SJCRH30 (cell line): ENCODE measurements at regions not wholly inside any gene's neighbourhood (a gene's known extent, or its start where the extent isn't known, plus 50 kb on each side); places are given as distances from the start of the nearest gene placed in this dataset.

ENCODE experiments used
- DNase-seq, 2 experiments: peaks; one replicate each; pipeline ENCODE4 v3.0.0-alpha.2; 2015 to 2020
- H3K27ac ChIP-seq: fragments of 250-450 bp; sonication (Bioruptor Pico); 2 replicates; pipeline ENCODE4 v1.5.1; 2020; ENCODE audit warnings: mild to moderate bottlenecking, moderate library complexity
- H3K27me3 ChIP-seq: fragments of 250-450 bp; sonication (Bioruptor Pico); 2 replicates; pipeline ENCODE4 v1.5.1; 2020; ENCODE audit warnings: mild to moderate bottlenecking, moderate library complexity
- H3K36me3 ChIP-seq: fragments of 250-450 bp; sonication (Bioruptor Pico); 2 replicates; pipeline ENCODE4 v1.5.1; 2020; ENCODE audit warnings: mild to moderate bottlenecking, moderate library complexity
- H3K4me1 ChIP-seq: fragments of 250-450 bp; sonication (Bioruptor Pico); 2 replicates; pipeline ENCODE4 v1.5.1; 2020; ENCODE audit warnings: mild to moderate bottlenecking, moderate library complexity
- H3K4me3 ChIP-seq: fragments of 250-450 bp; sonication (Bioruptor Pico); 2 replicates; pipeline ENCODE4 v1.5.1; 2020; ENCODE audit warnings: mild to moderate bottlenecking, moderate library complexity
- H3K9me3 ChIP-seq: fragments of 250-450 bp; sonication (Bioruptor Pico); replicated peaks from 2 replicates; pipeline ENCODE4 v1.5.1; 2020; ENCODE audit warnings: mild to moderate bottlenecking, moderate library complexity

DNA sequence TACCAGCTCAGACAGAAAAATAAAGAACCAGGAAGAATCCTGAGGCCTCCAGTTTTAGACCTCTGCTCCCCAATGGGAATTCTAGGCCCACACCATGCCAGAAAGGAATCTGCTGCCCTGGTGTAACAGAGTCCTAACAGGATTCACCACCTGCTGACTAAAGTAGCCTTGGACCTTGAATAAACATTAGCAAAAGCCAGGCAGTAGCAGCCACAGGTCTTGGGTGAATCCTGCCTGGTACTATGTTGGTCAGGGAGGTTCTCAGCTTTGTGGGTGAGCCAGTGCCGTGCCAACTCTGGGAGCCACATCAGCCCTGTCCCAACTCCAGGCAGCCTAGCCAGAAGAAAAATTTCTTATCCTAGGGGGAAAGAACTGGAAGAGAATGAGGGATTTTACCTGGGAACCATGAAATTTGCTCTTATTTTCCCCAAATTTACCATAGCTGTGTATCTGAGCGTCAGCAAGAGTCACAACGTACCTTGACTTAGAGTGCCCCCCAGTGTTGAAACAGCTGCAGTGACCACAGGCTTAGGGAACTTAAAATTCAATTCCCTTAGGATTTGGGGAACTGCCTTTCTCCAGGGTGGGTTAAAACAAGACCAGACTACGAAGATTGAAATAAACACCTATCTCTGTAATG, 1895.6 kb upstream of the PRR20A start:
- Histone ChIP-seq H3K4me1 (no peaks in the 10 kb centered on the region), H3K27me3 (0 out of 2 replicates have a peak, but pooled peaks cover 3% of the 10 kb centered on the region), H3K9me3 (no peaks in the 10 kb centered on the region), H3K36me3 (no peaks in the 10 kb centered on the region), H3K4me3 (no peak overlapping the region), H3K27ac (no peak overlapping the region)
- DNase-seq, result peak; percentile 63 to 75

DNA sequence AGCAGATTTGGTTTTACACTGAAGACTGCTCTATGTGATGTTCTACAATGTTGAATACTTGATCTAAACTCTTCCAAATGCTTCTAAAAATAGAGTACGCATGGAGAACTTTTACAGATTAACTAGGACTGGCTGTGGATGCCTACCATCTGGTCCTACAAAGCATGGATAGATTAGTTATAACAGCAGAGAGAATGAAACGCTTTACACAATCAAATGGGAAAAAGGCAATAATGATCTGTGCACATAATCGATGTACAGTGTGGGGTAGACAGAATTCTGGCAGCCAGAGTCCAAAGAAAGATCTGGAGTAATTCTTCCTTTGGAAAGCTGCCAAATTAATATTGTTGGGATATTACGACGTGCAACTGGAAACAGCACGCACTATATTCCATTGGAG, 1885.5 kb upstream of the PRR20A start:
- Histone ChIP-seq H3K27me3 (no peaks in the 10 kb centered on the region), H3K36me3 (no peaks in the 10 kb centered on the region), H3K9me3 (no peaks in the 10 kb centered on the region), H3K4me3 (no peak overlapping the region), H3K27ac (no peak overlapping the region), H3K4me1 (no peaks in the 10 kb centered on the region)
- no peak for DNase-seq

DNA sequence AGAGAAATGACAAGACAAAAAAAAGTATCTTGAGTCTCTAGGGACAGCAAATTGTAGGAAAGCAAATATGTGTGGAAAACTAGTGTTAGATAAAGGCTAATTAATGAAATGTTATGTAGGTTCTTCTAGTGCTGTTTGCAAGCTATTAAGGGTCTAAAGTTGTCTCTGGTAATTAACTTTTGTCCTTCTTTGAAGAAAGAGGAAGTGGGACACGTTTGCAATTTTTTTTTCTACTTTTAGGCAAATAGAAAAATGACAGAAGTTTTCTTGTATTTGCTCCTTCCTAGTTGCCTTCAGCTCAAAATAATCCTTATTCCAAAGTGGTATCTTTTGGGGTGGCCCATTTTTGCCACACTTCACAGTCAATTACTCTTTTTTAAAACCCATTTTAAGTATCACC, 1877.7 kb upstream of the PRR20A start:
- no peak overlapping the region for H3K4me3 ChIP-seq
- no peak for DNase-seq
- no peaks in the 10 kb centered on the region for H3K36me3 ChIP-seq
- no peak overlapping the region for H3K27ac ChIP-seq
- no peaks in the 10 kb centered on the region for H3K27me3 ChIP-seq
- H3K9me3 ChIP-seq, result no peaks in the 10 kb centered on the region
- H3K4me1 ChIP-seq, result no peaks in the 10 kb centered on the region

DNA sequence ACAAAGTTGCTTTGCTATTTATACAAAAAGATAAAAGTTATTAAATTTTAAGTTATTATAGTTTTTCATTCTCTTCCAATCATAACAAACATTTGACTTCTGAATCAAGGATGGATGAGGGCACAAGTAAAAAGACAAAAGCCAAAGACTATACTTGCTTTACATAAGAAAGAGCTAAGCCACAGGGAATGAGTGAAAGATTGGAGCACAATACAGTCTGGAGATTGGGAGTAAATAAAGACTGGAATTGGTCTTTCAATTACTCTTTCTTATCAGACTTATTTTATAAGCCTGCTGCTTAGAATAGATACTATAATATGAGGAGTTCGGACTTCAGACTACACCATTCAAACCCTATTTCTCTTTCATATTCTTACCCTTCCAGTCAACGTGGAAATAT, 1874.1 kb upstream of the PRR20A start:
- H3K4me1 ChIP-seq, result no peaks in the 10 kb centered on the region
- H3K27me3 ChIP-seq, result no peaks in the 10 kb centered on the region; the same call in 1 of the 2 replicates
- no peaks in the 10 kb centered on the region for H3K36me3 ChIP-seq
- H3K27ac ChIP-seq, result no peak overlapping the region
- no peaks in the 10 kb centered on the region for H3K9me3 ChIP-seq
- H3K4me3 ChIP-seq, result no peak overlapping the region
- no peak for DNase-seq

DNA sequence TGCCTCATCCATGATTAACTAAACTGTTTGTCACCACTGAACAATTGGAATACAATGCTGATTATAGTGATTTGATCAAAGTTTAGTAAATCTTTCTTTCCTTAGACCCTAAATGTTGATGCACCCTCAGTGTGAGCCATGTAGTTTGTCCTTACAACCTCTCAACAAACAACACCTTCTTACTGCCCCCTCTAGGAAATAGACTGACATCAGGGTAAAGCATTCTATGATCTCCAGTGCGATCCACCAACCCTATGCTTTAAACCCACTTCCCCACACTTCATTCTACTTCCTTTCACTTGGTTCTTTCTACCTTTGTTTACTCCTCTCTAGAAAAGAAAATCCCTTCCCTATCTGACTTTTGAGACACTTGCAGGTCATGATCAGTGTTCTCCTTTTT, 1842.5 kb upstream of the PRR20A start:
- Histone ChIP-seq H3K36me3 (no peaks in the 10 kb centered on the region), H3K4me1 (no peaks in the 10 kb centered on the region), H3K27me3 (no peaks in the 10 kb centered on the region), H3K27ac (no peak overlapping the region), H3K9me3 (no peaks in the 10 kb centered on the region), H3K4me3 (no peak overlapping the region)
- DNase-seq, result no peak

DNA sequence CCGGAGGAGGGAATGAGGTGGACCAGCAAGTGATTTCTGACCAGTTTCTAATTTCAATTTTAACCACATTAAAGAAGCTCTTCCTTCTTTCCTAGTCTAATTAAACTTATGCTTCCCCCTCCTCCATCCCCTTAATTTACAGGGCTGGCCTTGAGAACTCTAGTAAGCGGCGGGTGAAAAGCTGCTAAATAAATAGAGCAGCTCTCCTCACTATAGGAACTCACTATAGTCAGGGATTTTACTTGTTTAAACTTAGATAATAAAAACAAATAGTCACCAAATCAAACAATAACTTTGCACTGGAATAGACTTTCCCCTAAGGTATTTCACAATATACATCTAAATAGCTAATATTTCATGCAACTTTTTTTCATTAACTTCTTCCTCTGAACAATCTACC, 1838.2 kb upstream of the PRR20A start:
- Histone ChIP-seq H3K4me3 (no peak overlapping the region), H3K4me1 (no peaks in the 10 kb centered on the region), H3K27ac (no peak overlapping the region), H3K9me3 (no peaks in the 10 kb centered on the region), H3K36me3 (no peaks in the 10 kb centered on the region), H3K27me3 (no peaks in the 10 kb centered on the region)
- DNase-seq, result no peak

DNA sequence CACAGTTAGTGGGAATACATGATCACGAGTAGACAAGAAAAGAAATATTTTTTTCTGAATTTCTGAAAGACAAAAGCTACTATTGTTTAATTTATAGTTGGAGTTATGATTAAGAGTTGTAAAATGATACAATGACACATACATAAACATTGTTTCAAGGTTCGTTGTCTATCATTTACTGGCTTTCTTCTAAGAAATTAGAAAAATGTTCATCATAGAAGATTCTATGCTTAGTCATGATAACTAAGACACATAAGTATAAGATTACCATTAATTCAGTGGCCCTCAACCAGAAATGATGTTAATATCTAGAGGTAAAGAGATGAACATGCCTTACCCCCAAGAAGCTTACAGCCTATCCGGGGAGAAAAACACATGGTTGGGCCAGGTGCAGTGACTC, 1832.8 kb upstream of the PRR20A start:
- Histone ChIP-seq H3K27ac (no peak overlapping the region), H3K9me3 (no peaks in the 10 kb centered on the region), H3K36me3 (no peaks in the 10 kb centered on the region), H3K4me3 (no peak overlapping the region), H3K4me1 (no peaks in the 10 kb centered on the region; the same call in 1 of the 2 replicates), H3K27me3 (no peaks in the 10 kb centered on the region)
- peak in 1 of 2 experiments; percentile 22 for DNase-seq

DNA sequence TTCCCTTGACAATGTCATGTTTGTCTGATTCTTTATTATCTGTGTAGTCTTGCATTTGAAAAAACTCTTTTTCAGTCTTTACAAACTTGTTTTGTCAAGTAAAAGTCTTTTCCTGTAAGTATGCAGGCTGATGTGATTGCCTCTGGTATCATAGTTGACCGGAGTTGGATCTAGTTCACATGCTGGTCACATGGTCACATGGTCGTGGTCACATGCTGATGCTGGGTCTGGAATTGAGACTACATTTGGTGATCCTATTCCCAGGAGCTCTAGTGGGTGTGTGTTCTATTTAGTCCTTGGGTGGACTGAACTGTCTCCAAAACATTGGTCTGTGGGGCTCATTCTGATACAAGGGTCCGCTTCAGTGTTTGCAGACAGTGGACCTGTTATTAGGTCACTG, 1798.8 kb upstream of the PRR20A start:
- Histone ChIP-seq H3K9me3 (no peaks in the 10 kb centered on the region), H3K4me1 (no peaks in the 10 kb centered on the region), H3K27me3 (no peaks in the 10 kb centered on the region), H3K36me3 (no peaks in the 10 kb centered on the region), H3K27ac (no peak overlapping the region), H3K4me3 (no peak overlapping the region)
- no peak for DNase-seq

DNA sequence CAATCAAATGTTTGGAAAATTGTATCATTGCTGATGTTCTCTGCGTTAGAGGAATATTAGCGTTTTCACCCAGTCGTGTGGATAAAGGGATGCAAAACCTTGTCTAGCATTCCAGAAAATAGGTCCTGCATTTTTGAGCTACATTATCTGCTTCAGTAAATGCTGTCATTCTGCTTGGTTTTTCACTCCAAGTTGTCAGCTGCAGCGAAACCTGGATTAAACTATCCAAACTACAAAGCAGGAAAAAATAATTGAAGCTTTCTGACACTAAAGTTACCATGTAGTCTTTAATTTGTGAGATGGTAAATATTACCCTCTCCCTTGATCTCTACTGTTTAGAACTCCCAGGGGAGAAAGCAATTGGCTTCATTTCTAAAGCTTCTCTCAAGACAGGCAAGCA, 1795.5 kb upstream of the PRR20A start:
- no peaks in the 10 kb centered on the region for H3K4me1 ChIP-seq
- no peaks in the 10 kb centered on the region for H3K9me3 ChIP-seq
- H3K36me3 ChIP-seq, result no peaks in the 10 kb centered on the region
- H3K27me3 ChIP-seq, result no peaks in the 10 kb centered on the region
- no peak for DNase-seq
- H3K4me3 ChIP-seq, result no peak overlapping the region
- H3K27ac ChIP-seq, result no peak overlapping the region

DNA sequence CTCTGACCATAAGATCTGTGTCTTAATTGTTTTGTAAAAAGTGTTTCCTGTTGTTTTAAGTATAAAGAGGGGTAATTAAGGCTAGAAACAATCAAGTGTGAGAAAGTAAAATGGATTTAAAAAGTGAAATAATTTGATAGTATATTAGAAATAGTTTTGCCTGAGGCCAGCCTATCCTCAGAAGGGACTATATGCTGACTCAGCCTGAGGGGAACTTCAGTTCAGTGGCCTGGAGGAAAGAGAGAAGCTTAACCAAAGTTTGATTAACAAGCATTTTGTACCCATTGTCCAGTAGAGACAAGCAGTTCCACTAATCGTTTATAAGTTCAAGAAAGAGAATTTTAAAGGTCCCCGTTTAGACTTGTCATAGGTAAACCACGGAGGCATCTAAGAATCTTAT, 1793.2 kb upstream of the PRR20A start:
- no peak for DNase-seq
- H3K4me1 ChIP-seq, result no peaks in the 10 kb centered on the region
- no peaks in the 10 kb centered on the region for H3K36me3 ChIP-seq
- H3K4me3 ChIP-seq, result no peak overlapping the region
- no peak overlapping the region for H3K27ac ChIP-seq
- no peaks in the 10 kb centered on the region for H3K27me3 ChIP-seq
- H3K9me3 ChIP-seq, result no peaks in the 10 kb centered on the region

DNA sequence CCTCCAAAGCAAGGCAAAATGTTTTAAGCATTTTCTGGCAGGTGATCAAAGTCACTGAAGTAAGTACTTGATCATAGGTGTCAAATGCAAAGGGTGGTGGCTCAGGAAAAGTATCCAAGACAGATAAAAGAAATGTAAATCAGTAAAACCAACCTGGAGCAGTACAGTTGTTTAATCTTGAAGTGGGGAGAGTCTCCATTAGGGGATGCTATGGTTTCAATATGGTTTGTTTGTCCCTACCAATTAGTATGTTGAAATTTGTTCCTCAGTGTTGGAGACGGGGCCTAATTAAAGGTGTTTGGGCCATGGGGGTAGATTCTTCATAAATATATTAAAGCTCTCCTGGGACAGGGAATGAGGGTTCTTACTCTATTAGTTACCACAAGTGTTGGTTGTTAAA, 1781.7 kb upstream of the PRR20A start:
- Histone ChIP-seq H3K27me3 (no peaks in the 10 kb centered on the region), H3K9me3 (no peaks in the 10 kb centered on the region), H3K27ac (no peak overlapping the region), H3K4me3 (no peak overlapping the region), H3K4me1 (no peaks in the 10 kb centered on the region), H3K36me3 (no peaks in the 10 kb centered on the region)
- DNase-seq, result no peak

DNA sequence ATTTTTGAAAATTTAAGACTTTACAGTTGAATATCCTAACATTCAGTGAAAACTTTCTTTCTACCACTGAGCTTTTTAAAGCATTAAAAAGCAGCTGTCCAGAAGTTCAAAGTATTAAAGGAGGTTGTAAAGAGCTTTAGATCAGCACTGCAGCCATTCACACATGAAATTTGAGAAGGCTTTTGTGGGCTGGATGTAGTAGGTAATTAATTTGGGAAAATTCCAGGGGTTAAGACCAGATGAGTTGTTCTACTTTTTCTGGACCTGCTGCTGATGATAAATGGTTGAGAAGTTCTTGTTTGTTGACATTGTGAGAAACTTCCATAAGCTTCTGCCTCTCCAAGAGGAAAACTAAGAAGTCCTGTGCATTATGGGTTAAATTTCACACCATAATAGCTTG, 1779.6 kb upstream of the PRR20A start:
- Histone ChIP-seq H3K27ac (no peak overlapping the region), H3K27me3 (no peaks in the 10 kb centered on the region), H3K4me1 (no peaks in the 10 kb centered on the region), H3K36me3 (no peaks in the 10 kb centered on the region), H3K4me3 (no peak overlapping the region), H3K9me3 (no peaks in the 10 kb centered on the region)
- DNase-seq, result peak; percentile 26 to 67

DNA sequence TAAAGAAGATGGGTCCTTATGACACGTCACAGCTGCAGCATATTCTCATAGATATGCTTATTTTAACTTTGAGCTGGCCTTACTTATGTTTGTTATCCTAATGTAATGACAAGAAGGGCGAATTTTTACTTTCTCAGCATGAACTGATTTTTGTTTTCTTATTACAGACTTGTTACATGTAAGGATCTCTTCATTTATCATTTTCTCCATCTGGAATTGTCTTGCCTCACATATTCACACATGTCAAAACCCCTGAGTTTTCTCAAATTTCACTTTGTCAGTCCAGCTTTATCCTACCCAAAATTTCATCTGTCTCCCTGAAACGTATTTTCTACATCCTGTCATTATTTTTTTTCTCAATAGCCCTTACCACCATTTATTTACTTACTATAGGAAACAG, 1774.0 kb upstream of the PRR20A start:
- DNase-seq, result no peak
- Histone ChIP-seq H3K27ac (no peak overlapping the region), H3K4me1 (no peaks in the 10 kb centered on the region), H3K27me3 (no peaks in the 10 kb centered on the region), H3K4me3 (no peak overlapping the region), H3K9me3 (no peaks in the 10 kb centered on the region), H3K36me3 (no peaks in the 10 kb centered on the region)

DNA sequence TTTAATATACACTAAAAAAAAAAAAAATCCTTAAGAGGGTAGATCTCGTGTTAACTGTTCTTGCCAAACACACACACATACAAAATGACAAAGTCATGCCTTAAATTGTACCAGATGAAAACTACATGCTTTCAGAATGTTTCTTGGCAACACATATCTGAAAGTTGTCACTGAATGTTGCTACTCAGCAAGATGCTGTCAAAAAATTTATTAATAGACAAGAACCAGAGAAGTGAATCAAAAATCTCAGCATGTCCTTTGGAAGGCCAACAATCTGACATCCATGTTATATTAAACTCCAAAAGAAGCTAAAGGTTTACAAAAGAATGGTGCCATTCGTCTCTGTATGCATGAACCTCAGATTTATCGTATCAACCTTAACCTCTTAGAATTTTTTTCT, 1746.2 kb upstream of the PRR20A start:
- H3K36me3 ChIP-seq, result no peaks in the 10 kb centered on the region

DNA sequence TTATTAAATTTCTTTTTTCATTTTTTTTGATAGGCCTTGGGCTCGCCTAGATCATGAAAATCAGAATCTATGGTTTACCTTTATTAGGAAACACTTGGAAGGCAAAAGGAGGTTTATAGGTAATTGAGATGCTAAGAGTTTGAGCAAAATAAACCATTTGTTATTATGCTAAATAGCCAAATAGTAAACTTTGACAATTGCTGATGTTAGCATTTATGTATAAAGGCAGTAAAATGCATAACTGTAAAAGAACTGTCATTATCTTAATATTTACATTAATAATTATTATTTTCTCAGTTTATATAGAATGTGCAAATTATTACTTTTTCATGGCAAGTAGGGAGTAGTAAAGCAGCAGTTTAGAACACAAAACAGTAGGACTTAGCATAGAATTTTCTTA, 1737.8 kb upstream of the PRR20A start:
- H3K4me3 ChIP-seq, result no peak overlapping the region
- H3K27ac ChIP-seq, result no peak overlapping the region
- H3K9me3 ChIP-seq, result no peaks in the 10 kb centered on the region
- H3K27me3 ChIP-seq, result no peaks in the 10 kb centered on the region
- no peak for DNase-seq
- H3K36me3 ChIP-seq, result no peaks in the 10 kb centered on the region
- H3K4me1 ChIP-seq, result no peaks in the 10 kb centered on the region

More for the DNA sequence above, 1746.2 kb upstream of the PRR20A start:
- Histone ChIP-seq H3K4me1 (no peaks in the 10 kb centered on the region), H3K4me3 (no peak overlapping the region), H3K27ac (no peak overlapping the region), H3K9me3 (no peaks in the 10 kb centered on the region), H3K27me3 (no peaks in the 10 kb centered on the region)
- no peak for DNase-seq

DNA sequence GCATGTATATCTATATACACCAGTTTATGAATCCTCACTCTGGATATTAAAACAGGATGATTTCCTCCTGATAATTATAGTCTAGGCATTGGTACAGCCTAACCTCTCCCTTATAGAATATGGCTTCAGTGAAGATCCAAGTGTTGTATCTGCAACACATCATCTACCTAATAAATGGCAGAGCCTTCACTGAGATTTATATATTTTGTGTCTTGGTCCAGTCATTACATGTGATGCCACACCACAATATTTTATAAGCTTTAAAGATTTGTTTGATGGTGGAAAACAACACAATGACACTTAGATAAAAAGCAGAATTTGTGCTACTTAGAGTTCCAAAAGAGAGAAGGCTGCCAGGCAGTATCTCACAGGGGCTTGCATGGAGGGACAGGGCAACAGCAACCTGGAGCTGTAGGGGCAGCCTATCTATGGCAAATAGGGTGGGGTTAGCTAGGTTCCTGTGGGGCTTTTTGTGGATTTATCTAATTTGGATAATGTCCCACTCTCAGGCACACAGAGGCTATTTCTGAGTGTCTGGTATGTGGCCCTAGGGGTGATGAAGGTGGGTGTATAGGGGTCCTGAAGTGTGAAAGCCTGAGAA, 1736.7 kb upstream of the PRR20A start:
- Histone ChIP-seq H3K4me1 (no peaks in the 10 kb centered on the region), H3K27me3 (no peaks in the 10 kb centered on the region), H3K36me3 (no peaks in the 10 kb centered on the region), H3K9me3 (no peaks in the 10 kb centered on the region), H3K4me3 (no peak overlapping the region), H3K27ac (no peak overlapping the region)
- DNase-seq, result no peak
